Fibroblast of skin of back (primary cell): ENCODE measurements at regions not wholly inside any gene's neighbourhood (a gene's known extent, or its start where the extent isn't known, plus 50 kb on each side); places are given as distances from the start of the nearest gene placed in this dataset.
"Not testable (repeated sequence)": the region's sequence is repeated elsewhere in the genome, so short reads cannot be mapped to it uniquely, and the experiment has no call there.

ENCODE experiments used
- DNase-seq: peaks from one replicate; pipeline ENCODE4 v3.0.0-alpha.2; 2013

DNA sequence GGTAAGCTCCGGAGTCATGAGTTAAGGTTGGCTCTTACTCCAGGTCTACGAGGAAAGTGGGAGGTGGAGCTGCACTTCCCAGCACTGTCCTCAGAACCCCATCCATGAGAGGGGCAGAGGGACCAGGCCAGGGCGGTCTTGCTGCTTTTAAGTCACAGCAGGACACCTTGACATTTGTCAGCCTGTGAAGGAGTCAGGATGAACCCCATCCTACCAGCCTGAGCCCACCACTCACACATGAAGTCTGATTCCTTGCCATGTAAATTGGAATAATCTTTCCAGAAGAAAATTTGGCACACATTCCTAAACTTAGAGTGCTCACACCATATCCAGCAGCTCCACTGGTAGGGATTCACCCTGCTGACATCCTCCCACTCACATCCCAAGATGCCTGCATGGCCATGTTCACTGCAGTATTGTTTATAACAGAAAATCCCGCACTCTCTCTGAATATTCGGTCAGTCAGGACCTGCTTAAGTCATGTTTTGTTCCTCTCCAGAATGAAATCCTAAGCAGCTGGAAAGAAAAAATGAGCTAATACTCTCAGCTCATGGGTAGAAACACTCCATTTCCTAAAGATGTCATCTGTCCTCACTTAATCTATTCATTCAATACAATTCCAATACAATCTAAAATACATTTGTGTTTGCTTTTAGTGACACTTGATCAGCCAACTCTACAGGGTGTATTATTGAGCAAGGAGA is 79.3 kb upstream of the COL5A1 start:
- no peak for DNase-seq

DNA sequence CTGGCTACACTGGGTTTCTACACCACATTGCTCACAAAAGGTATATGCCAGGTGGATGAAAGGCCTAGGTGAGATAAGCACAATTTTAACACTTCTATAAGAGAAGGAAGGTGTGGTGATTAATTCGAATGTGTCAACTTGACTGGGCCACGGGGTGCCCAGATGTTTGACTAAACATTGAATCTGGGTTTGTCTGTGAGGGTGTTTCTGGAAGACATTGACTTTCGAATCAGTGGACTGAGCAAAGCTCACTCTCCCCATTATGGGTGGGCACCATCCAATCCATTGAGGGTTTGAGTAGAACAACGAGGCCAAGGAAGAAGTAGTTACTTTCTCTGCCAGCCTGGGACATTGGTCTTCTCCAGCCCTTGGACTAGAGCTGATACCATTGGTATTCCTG is 78.2 kb upstream of the COL5A1 start:
- DNase-seq: no peak

DNA sequence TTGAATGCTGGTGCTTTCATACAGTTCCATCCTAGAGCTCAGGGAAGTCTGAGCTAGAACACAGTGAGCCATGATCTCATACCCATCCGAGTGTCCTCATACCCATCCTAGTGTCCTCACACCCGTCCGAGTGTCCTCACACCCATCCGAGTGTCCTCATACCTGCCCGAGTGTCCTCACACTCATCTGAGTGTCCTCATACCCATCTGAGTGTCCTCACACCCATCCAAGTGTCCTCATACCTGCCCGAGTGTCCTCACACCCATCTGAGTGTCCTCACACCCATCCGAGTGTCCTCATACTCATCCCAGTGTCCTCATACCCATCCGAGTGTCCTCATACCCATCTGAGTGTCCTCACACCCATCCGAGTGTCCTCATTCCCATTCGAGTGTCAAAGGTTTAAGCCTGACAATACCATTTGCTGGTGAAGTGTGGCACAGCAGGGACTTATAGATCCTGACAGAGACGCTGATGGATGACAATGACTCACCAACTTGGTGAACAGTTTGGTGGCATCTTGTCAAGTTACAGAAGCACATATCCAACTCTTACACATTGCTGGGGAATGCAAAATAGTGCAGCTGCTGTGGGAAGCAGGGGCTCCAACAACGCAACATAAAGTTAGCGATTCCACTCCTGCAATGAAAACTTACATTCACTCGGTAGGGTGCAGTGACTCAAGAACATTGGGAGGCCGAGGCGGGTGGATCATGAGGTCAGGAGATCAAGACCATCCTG is 77.0 kb upstream of the COL5A1 start:
- peak; percentile 99 for DNase-seq

DNA sequence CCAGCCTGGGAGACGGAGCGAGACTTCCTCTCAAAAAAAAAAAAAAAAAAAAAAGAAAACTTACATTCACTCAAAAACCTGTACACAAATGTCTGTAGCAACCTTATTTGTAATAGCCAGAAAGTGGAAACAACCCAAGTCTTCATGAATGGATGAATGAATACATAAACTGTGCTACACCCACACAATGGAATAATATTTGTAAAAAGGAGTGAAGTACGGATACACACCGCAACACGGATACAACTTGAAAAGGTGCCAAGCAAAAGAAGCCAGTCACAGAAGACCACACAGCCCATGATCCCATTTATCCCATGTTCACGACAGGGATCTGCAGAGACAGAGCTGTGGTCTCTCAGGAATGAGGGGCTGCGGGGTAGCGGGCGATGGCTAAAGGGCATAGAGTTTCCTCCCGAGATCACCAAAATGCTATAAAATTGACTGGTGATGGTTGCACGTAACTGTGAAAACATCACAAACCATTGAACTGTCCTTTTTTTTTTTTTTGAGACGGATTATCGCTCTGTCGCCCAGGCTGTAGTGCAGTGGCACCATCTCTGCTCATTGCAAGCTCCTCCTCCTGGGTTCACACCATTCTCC is 76.2 kb upstream of the COL5A1 start:
- DNase-seq: no peak

DNA sequence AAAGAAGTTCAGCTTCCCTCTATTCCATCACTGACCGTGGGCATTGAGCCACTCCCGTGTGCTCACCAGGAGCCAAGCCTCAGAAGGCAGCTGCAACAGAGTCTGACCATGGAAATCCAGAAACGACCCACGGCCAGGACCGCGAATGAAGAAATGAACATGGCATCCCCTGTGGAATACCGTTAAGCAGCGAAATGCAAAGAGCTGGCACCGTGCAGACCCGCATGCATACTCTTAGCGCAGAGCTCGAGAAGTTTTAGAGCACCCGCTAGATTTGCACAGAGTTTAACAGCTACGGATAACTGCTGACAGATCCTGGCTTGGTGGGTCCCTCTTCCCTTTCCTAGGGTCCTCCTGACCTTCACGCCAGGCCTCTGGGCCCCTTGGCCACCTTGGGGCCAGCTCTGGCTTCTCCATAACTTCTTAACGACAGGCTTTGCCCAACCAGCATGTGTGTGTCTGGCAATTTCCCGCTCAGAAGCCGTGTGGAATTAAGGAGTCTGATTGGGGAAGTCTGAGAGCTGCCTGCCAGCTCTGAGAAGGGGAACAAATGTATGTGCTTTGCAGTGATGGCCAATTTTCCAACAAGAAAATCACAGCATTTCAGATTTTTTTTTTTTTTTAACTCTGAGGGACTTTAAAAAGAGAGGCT is 75.3 kb upstream of the COL5A1 start:
- no peak for DNase-seq

DNA sequence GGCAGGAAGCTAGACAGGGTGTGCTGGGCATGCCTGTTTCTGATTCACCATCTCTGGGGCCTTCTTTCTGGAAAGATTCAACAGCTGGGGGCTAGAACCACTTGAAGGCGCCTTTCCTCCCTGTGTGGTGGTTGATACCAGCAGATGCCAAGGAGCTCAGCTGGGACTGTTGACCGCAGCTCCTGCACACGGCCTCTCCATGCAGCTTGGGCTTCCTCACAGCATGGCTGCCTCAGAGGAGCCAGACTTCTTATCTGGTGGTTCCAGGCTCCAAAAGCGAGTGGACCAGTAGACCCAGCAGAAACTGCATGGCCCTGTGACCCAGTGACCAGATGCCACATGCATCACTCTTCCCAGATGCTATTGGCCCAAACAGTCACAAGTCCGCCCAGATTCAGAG is 74.7 kb upstream of the COL5A1 start:
- DNase-seq: no peak

DNA sequence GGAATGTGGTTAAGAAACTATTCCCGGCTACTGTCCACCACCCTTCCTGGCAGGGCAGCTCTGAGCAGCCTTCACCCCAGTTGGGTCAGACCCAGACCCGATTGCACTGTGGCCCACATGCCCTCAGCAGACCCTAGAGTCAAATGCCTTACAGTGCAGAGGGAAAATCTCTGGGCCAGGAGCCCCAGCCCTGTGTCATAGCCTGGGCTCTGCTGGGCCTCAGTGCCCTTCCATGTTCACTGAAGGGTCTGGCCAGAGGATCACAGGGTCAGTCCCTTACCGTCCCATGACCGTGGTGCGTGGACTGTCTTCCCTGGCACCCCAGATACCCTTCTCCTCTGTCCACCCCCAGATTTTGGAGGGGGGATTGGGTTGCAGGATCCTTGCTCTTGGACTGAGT is 73.5 kb upstream of the COL5A1 start:
- DNase-seq: no peak

DNA sequence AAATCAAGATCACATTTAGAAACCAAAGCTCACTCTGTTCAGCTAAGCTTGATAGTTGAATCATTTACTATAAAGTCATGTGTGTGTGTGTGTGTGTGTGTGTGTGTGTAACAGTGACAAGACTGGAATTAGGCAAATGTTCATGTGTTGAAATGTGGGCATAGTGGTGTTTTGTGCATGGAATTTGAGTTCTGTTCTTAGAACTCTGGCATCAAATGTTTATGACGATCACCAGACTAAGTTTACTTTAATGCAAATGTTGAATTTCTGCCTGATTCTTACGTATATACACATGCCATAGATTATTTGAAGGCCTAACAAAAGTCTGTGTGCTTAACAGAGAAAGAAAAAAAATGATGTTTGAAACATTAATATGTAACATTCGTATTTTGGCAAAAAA is 72.8 kb upstream of the COL5A1 start:
- peak; percentile 44 for DNase-seq

DNA sequence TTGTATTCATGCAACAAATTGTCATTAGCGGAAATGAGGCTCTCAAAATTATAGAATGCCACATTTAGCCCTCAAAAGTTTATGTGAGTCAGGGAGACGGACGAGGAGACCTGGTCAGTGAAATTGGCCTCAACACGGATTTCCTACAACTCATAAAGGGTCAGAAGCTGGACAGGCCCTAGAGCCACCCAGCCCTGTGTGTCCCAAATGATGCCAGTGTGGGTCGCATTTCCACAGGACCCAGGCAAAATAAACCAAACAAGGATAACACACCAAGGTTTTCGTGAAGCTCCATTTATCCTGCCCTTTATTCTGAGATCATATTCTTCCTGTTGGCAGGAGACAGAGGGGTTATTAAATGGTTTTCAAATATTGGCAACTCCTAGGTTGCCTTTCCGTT is 72.0 kb upstream of the COL5A1 start:
- no peak for DNase-seq

DNA sequence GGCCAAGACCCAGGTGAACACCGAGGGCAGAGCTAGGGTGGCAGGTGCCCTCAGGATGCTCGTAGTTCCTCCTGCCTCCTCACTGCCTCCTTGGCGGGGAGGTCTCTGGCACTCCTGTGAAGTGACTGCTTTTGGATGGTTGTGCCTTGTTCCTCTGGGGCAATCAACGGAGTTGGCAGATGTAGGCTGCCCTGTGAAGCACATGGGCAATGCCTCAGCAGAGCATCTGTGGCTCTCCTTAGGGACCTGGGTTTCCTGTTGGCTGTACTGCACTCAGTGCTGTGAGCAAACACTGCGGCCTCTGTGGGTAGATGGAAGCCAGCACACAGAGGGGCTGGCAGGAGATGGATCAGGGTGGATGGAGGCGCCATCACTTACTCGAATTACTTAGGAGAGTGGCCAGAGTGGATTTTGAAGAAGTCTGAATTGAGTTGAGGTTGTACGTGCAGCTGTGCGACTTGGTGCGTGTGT is 71.4 kb upstream of the COL5A1 start:
- peak; percentile 68 for DNase-seq

DNA sequence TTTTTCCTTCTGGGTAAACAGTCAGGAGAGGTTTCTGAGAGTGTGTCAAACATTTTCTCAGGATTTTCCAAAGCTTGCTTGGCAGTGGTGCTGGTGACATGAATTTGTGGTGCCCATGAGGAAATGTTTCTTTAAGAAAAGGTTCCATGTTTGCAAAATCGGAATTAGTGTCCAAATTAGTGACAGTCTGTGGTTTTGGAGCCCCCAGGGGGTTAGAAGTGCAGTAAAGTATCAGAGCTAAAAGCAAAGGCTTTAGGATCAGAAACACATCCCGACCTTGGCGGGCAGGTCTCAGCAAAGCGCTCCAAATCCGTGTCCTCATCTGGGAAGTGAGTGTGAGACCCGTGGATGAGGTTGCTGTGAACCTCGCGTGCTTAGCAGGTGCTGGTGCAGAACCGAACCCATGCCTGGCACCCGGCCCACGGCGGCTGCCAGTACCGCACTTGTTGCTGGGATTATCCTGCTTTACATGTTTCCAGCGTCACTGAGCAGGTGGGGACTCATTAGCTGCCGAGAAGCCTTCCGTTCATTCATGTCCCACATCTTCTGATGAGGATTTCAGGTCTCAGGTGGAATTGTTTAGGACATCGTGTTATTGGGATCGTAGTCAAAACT is 70.8 kb upstream of the COL5A1 start:
- no peak for DNase-seq

DNA sequence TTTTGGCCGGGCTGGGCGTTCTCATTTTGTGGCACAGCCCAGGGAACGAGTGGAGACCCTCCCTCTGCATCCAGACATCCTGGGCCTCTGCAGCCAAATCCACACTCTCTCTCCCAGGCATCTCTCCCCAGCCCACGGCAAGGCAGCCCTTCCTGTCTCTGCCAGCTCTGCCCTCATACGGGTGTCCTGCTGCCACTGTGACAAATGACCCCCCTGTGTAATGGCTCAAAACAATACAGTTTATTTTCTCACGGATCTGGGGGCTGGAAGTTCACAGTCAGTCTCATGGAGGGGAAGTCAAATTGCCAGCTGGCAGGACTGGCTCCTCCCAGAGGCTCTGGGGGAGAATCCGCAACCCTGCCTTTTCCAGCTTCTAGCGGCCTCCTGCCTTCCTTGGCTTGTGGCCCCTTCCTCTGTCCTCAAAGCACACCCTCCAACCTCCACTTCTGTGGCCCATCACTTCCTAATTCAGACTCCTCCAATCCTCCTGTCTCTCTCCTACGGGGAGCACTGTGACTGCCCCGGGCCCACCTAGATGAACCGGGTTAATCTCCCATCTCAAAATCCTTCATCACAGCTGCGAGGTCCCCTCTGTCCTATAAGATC is 70.2 kb upstream of the COL5A1 start:
- no peak for DNase-seq

DNA sequence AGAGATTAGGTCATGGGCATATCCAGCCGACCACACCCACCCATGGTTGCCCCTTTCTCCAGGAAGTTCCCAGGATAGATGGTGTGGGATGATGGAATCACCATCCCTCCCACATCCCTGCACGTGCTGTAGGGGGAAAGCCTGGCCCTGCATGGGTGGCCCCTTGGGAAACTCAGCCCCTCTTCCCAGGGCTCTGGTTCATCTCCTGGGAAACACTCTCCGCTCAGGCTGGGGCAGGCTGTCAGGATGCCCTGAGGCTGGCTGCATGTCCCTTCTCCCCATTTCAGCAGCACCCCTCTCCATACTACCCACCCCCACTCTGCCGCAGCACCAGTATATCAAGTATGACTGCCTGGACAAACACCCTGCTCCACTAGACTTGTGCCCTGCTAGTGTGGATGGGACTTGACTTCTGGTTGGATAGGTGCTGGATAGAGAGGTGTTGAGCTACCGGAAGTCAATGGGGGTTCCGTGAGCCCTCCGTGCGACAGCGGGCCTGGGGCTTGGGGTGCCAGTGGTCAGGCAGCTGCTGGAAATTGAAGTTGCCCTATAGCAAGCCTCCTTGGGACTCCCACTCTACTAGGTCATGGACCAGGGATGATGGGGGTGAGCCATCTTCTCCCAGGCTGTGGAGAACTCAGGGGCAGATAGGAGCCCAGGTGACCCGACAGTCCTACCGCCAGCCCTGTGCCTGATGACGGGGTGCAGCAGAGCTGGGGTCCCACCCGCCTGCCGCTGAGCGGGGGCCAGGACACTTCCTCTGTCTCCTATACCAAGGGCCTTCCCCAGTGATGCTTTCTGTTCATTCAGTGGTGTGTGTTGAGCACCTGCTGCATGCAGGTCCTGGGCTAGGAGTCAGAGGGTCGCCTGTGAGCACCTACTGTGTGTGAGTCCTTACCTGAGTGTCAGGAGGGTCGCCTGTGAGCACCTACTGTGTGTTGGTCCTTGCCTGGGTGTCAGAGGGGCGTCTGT is 69.4 kb upstream of the COL5A1 start:
- peak; percentile 53 for DNase-seq

DNA sequence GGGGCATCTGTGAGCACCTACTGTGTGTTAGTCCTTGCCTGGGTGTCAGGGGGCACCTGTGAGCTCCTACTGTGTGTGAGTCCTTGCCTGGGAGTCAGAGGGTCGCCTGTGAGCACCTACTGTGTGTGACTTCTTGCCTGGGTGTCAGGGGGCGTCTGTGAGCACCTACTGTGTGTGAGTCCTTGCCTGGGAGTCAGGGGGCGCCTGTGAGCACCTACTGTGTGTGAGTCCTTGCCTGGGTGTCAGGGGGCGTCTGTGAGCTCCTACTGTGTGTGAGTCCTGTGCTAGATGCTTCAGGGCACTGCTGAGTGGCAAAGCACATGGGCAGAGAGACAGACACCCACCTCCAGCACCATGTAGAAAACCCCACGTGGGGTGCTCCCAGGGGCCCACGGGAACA is 66.9 kb upstream of the COL5A1 start:
- DNase-seq: not testable (repeated sequence)

DNA sequence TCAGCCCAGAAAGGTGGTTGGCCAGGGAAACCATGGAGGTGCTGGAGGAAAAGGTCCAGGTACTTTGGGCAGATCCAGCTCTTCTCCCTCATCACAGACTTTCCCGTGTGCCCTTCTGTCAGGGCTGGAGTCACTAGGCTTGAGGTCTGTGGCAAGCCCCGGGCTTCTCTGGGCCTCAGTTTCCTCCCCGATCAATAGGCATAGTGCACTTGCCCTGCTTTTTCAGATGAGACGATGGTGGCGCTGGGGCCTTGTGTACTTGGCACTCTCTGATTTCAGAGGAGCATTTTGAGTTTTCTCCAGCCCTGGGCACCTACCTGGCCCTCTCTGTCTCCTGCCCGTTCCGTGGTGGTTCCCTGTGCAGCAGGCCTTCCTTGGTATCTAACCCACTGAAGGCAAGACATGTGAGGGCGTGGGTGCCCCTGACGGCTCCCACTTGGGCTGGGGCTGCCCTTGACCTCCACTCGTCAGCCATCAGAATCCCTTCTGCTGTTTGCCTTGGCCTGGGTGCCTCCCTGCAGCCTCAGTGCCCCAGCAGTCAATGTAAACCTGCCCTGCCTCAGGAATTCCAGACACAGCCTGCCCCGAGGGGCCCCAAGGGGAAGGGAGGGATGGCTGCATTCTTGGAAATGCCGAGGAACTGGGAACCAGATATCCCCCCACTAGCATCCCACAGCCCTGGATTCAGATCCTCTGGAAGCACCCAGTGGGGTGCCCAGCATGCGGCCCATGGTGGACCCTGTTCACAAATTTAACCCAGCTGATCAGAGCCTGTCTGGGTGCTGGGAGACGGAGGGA is 66.3 kb upstream of the COL5A1 start:
- peak; percentile 51 for DNase-seq

DNA sequence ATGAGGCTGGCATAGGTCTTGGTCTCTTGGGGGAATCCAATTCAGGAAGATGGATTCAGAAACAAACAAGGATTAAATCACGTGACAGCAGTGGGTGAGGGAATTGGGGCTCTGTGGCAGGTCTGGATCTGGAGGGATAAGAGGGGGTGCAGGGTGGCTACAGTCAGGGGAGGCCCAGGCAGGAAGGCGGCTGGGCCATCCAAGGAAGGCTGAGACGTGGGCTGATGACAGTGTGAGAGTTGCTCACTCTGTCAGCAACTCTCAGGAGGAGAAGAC is 65.8 kb upstream of the COL5A1 start:
- DNase-seq: no peak

DNA sequence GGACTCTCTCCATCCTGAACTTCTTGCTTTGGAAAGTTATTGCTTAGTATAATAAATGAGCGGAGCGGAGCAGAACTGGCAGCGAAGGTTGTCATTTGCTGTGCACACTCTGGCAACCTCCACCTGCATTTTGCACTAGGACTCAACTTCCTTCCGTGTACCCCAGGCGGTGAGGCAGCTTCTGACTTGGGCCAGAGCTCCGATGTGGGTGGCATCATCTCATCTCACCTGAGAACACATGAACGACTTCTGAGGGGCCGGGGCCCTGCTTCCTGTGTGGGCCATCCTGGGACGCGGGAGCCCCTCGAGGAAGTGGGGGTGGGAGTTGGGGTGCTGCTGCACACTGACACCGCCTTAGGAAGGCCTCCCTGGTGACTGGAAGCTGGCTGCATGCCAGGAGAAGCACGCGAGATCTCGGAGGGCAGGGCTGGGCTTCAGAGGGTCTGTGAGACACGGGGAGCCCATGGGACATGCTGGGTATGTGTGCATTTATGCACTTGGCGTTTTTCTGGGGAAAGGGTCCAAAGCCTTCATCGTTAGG is 56.5 kb upstream of the COL5A1 start:
- DNase-seq: no peak

DNA sequence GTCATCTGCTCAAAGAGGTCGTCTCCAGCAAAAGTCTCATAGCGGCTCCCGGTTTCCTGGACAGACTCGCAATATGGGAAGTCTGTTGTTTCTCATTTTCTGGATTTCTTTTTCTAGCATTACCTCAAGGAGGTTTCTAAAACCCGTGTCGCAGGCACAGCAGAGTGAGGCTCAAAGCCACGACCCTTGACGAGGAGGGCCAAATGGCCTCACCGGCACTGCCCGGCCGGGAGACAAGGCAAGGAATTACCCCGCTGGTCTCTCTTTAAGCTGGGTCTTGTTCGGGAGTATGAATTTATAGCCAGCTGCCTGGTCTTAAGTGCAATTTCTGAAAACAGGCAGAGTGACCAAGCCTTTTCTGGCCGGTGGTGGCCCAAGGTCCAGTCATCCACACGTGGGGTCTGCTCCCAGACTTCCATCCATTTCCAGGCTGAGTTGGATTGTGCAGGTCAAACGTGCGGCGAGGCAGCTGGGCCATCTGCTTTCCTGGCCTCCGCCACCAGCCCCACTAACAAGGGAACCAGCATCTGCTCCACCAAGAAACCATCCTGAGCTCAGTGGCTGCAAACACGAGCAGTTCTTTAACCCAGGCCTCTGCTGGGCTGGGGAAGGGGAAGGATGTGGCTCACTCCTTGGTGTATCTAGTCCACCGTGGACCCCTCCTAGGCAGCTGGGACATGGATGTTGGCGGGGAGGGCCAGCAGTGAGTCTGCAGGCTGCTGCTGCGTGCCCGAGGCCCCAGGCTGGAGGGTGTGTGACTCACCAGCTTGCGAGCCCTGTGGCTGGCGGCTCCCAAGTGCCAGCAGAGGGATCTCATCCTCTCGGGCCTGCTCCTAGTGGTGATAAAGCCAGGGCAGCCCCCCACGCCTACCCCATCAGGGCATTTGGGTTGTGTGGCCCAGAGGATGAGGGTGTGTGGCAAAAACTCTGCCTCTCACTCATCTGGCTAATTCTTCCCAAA is 55.6 kb upstream of the COL5A1 start:
- DNase-seq: peak; percentile 87

DNA sequence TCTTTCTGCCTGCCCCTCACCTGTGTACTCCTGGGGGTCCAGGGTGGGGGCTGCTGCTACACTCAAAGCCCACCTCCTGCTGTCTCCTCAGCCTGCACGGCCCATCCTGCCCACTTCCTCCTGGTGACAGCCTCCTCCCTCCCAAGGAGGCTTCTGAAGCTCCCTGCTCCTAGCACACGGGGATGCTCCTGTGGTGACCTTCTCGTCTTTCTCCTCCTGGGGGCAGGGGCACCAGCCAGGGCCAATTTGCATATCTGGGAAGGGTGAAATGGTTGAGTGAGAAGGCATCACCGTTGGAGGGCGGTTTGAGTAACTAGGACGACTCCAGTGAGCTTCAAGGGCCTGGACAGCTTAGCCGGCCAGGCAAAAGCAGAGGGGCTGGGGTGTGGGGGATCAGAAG is 51.9 kb upstream of the COL5A1 start:
- no peak for DNase-seq
